ENCODE measurements at regions not wholly inside any gene's neighbourhood (a gene's known extent, or its start where the extent isn't known, plus 50 kb on each side); places are given as distances from the start of the nearest gene placed in this dataset.

DNA sequence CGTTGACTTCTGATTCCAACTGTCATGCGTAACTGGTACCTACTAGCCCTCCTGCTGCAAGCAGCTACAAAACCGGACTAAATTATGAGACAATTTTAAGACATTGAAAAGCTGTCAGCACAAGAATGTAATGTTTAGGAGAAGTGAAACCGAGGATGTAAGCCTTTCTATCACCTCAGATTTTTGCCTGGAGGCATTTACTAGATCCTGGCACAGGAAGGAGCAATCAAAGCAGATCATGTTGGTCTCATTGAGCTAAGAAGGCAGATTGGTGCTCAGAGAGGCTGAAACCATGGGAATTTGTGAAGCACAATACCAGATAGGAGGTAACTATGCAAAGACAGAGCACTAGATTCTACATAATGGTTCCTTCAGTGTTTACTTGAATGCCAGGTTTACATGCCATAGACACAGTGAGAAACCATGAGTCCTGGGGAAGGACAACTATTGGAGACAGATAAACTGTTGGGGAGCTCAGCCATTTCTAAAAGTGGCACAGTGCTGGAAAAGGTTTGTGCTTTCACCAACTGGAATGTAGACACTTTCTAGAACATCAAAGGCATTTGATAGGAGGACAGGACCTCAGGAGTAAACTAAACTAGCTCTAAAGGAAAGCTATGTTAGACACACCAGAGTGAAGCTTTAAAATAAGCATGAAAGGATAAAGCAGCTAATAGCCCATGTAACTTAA is 179.4 kb downstream of the LYPLAL1 start:
- TF ChIP-seq EZH2 (IDR thresholded peaks at IDR 0.05): no peak
- TF ChIP-seq, protein P1, sequence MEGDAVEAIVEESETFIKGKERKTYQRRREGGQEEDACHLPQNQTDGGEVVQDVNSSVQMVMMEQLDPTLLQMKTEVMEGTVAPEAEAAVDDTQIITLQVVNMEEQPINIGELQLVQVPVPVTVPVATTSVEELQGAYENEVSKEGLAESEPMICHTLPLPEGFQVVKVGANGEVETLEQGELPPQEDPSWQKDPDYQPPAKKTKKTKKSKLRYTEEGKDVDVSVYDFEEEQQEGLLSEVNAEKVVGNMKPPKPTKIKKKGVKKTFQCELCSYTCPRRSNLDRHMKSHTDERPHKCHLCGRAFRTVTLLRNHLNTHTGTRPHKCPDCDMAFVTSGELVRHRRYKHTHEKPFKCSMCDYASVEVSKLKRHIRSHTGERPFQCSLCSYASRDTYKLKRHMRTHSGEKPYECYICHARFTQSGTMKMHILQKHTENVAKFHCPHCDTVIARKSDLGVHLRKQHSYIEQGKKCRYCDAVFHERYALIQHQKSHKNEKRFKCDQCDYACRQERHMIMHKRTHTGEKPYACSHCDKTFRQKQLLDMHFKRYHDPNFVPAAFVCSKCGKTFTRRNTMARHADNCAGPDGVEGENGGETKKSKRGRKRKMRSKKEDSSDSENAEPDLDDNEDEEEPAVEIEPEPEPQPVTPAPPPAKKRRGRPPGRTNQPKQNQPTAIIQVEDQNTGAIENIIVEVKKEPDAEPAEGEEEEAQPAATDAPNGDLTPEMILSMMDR (IDR thresholded peaks at IDR 0.05): no peak
- no peak for TF ChIP-seq EZH2phosphoT487 (IDR thresholded peaks at IDR 0.05)
- Histone ChIP-seq H3K4me3 (no peak overlapping the region), H2AFZ (replicated peaks) (no peak overlapping the region), H3K79me2 (ENCODE audit: low read depth) (no peaks in the 10 kb centered on the region), H3K9ac (no peak overlapping the region), H3K27ac (no peak overlapping the region), H3K27me3 (no peaks in the 10 kb centered on the region), H3K9me3 (ENCODE audit: low read depth) (no peaks in the 10 kb centered on the region), H4K20me1 (ENCODE audit: low read depth) (no peaks in the 10 kb centered on the region), H3K4me1 (no peaks in the 10 kb centered on the region), H3K4me2 (no peak overlapping the region), H3K36me3 (no peaks in the 10 kb centered on the region), H3F3A (ENCODE audit: low read depth) (no peaks in the 10 kb centered on the region)
- Mint-ChIP-seq H3K36me3 (no peaks in the 10 kb centered on the region), H3K4me3 (no peak overlapping the region), H3K9me3 (no peaks in the 10 kb centered on the region), H3K4me1 (no peaks in the 10 kb centered on the region), H3K27me3 (ENCODE audit: insufficient read depth, low read depth) (no peaks in the 10 kb centered on the region), H3K27ac (no peak overlapping the region)
- DNase-seq (ENCODE audit: low spot score): no peak

DNA sequence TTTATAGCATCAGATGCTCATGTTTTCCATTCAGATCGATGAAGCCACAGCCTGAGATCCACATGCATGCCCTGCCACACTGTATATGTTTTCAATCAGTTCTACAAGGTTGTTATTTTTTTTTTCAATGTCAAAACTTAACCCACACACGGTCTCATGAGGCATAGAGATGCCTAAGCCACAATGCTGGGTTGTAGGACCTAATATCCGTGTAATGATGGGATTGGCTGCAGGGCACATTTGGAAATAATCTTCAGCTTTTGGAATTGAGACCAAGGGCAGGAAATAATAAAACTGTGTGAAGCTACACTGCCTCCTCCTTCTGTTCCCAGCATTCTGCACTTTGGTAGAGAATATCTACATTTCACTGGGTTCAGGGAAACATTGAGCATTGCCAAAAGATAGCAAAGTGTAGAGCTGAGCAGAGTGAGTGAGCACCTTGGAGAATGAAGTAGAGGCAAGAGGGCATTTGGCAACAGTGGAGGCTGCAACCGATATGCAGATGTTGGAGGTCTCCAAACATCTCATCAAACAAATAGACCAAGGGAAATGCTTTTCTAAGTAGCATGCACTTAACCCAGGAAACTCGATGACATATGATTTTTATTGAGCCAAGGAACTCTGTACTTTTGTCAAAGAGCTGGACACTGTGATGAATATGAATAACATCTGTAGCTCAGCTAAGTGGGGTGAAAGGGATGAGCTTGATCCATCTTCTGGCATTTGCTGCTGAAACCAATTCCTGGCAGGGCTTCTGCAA is 176.7 kb downstream of the LYPLAL1 start:
- no peaks in the 10 kb centered on the region for H3K27me3 ChIP-seq
- H3K79me2 ChIP-seq (ENCODE audit: low read depth): no peaks in the 10 kb centered on the region
- no peaks in the 10 kb centered on the region for H3K9me3 ChIP-seq (ENCODE audit: low read depth)
- H3K4me3 ChIP-seq: no peak overlapping the region
- Mint-ChIP-seq H3K4me1 (no peaks in the 10 kb centered on the region), H3K36me3 (peaks cover 3% of the 10 kb centered on the region), H3K4me3 (no peak overlapping the region), H3K27ac (no peak overlapping the region), H3K9me3 (peaks cover 14% of the 10 kb centered on the region), H3K27me3 (ENCODE audit: insufficient read depth, low read depth) (no peaks in the 10 kb centered on the region)
- TF ChIP-seq EZH2phosphoT487 (IDR thresholded peaks at IDR 0.05) (no peak), EZH2 (IDR thresholded peaks at IDR 0.05) (no peak)
- TF ChIP-seq, protein P1 (IDR thresholded peaks at IDR 0.05): no peak
- no peaks in the 10 kb centered on the region for H3F3A ChIP-seq (ENCODE audit: low read depth)
- H3K4me1 ChIP-seq: peaks cover 4% of the 10 kb centered on the region
- H4K20me1 ChIP-seq (ENCODE audit: low read depth): no peaks in the 10 kb centered on the region
- H3K4me2 ChIP-seq: no peak overlapping the region
- H3K36me3 ChIP-seq: no peaks in the 10 kb centered on the region
- no peak overlapping the region for H3K27ac ChIP-seq
- no peak for DNase-seq (ENCODE audit: low spot score)
- no peak overlapping the region for H2AFZ ChIP-seq (replicated peaks)
- no peak overlapping the region for H3K9ac ChIP-seq

DNA sequence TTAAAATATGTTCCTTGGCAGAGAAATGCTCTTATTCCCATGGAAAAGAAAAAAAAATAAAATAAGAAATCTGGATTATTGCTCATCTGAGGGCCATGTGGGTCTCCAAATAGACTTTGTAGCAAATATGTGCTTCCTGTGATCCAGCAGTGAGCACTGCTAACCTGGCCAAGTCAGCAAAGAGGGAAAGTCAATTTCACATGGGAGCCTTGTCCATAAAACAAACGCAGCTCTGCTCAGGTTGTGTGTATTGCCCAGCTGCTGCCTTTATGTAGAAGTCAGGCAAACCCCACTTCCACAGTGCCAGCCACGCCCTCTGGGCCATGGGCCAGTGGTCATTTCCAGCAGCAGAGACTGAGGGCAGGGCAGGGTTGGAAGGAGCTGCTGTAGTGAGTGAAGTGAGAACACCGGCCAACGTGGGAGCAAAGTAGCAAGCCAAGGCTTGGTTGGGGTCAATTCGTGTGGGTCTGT is 174.3 kb downstream of the LYPLAL1 start:
- Histone ChIP-seq H2AFZ (replicated peaks) (no peak overlapping the region), H3F3A (ENCODE audit: low read depth) (no peaks in the 10 kb centered on the region), H3K4me2 (no peak overlapping the region), H3K4me3 (no peak overlapping the region), H3K27me3 (no peaks in the 10 kb centered on the region), H3K36me3 (no peaks in the 10 kb centered on the region), H3K9ac (no peak overlapping the region), H3K79me2 (ENCODE audit: low read depth) (no peaks in the 10 kb centered on the region), H3K9me3 (ENCODE audit: low read depth) (no peaks in the 10 kb centered on the region), H4K20me1 (ENCODE audit: low read depth) (no peaks in the 10 kb centered on the region), H3K27ac (no peak overlapping the region), H3K4me1 (peaks cover 4% of the 10 kb centered on the region)
- H3K9me3 Mint-ChIP-seq: peaks cover 17% of the 10 kb centered on the region
- no peaks in the 10 kb centered on the region for H3K27me3 Mint-ChIP-seq (ENCODE audit: insufficient read depth, low read depth)
- TF ChIP-seq EZH2phosphoT487 (IDR thresholded peaks at IDR 0.05): no peak
- no peak for DNase-seq (ENCODE audit: low spot score)
- H3K4me3 Mint-ChIP-seq: no peak overlapping the region
- H3K36me3 Mint-ChIP-seq: peaks cover 3% of the 10 kb centered on the region
- no peak overlapping the region for H3K27ac Mint-ChIP-seq
- no peaks in the 10 kb centered on the region for H3K4me1 Mint-ChIP-seq

DNA sequence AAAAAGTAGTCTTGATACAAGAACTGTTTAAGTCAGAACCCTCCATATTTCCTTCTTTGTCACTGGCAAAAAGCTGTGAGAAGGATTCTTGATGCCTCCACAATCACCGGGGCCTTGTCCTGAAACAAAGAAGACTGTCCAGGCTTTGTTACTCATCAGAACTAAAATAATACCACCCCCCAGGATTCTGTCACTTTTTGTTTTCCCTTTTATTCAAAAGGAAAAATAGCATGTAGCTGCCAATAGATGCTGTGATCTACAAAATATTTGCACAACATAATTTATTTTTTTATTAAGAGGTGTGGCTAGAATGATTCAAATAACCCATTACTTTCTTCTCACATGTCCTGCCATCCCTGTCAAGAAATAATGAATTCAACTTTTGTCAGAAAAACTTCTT is 173.7 kb downstream of the LYPLAL1 start:
- Mint-ChIP-seq H3K36me3 (peaks cover 3% of the 10 kb centered on the region), H3K4me3 (no peak overlapping the region), H3K4me1 (no peaks in the 10 kb centered on the region), H3K27me3 (ENCODE audit: insufficient read depth, low read depth) (no peaks in the 10 kb centered on the region), H3K27ac (no peak overlapping the region), H3K9me3 (peaks cover 17% of the 10 kb centered on the region)
- TF ChIP-seq EZH2phosphoT487 (IDR thresholded peaks at IDR 0.05) (no peak), EZH2 (IDR thresholded peaks at IDR 0.05) (no peak)
- TF ChIP-seq, protein P1 (IDR thresholded peaks at IDR 0.05): no peak
- Histone ChIP-seq H4K20me1 (ENCODE audit: low read depth) (no peaks in the 10 kb centered on the region), H3F3A (ENCODE audit: low read depth) (no peaks in the 10 kb centered on the region), H3K79me2 (ENCODE audit: low read depth) (no peaks in the 10 kb centered on the region), H3K9ac (no peak overlapping the region), H3K27ac (no peak overlapping the region), H3K27me3 (no peaks in the 10 kb centered on the region), H3K4me1 (peaks cover 4% of the 10 kb centered on the region), H3K4me2 (no peak overlapping the region), H3K36me3 (no peaks in the 10 kb centered on the region), H2AFZ (replicated peaks) (no peak overlapping the region), H3K4me3 (no peak overlapping the region), H3K9me3 (ENCODE audit: low read depth) (no peaks in the 10 kb centered on the region)
- no peak for DNase-seq (ENCODE audit: low spot score)

Measured in neural progenitor cell (in vitro differentiated cells).